K562 (cell line): ENCODE measurements at regions not wholly inside any gene's neighbourhood (a gene's known extent, or its start where the extent isn't known, plus 50 kb on each side); places are given as distances from the start of the nearest gene placed in this dataset.
A peak's percentile ranks its signal among the peaks of the same experiment; 100 is the strongest.

Experiments
- ATAC-seq: fragments of 200-7000 bp; cut with Tn5 transposase; 3 replicates; pipeline ENCODE4 v1.9.1; 2020; ENCODE audit warnings: moderate library complexity
- BruUV-seq: library from RNA; stranded (reverse); fragments of 400-500 nt; replicated peaks from 2 replicates; lab custom pipeline; 2021; lab: Mats Ljungman, UMichigan
- CTCF ChIA-PET: fragments of 300-600 bp; formaldehyde crosslinking; extraction: SDS; loops from one replicate; lab custom pipeline; 2021; ENCODE audit warnings: low intra/inter-chr PET ratio; lab: Yijun Ruan, JAX
- POLR2A ChIA-PET: fragments of 300-600, 350-650 bp; sonication (Branson Sonifier 250); formaldehyde crosslinking; extraction: SDS; loops from one replicate; lab custom pipeline; 2021; ENCODE audit warnings: antibody characterized with exemption, inconsistent platforms; lab: Yijun Ruan, JAX
- DNase-seq, 4 experiments: peaks; one replicate each; pipeline versions ENCODE4 v3.0.0 to v3.0.0-alpha.2; 2011 to 2018; ENCODE audit warnings: low spot score in 3 of 4, mixed read lengths in 3 of 4; ENCODE audit errors: extremely low read depth in 1 of 4
- FAIRE-seq: peaks from 2 replicates; lab custom pipeline; 2011; peaks lifted over from hg19 to GRCh38; lab: Jason Lieb, UNC
- H2AFZ ChIP-seq: 2 replicates; pipeline ENCODE4 v1.6.0; 2011; ENCODE audit warnings: low read depth, low read length, control low read depth, inconsistent platforms
- H3K27ac ChIP-seq: fragments of 200-600 bp; 3 replicates; pipeline ENCODE4 v1.8.0; 2011; ENCODE audit warnings: low read depth, mild to moderate bottlenecking, control low read depth, inconsistent platforms, low read length, moderate library complexity, mixed read lengths; ENCODE audit errors: extremely low read depth
- H3K27me3 ChIP-seq, 2 experiments: fragments of 300-600 bp in 1 of 2; 2 replicates in 1 of 2; 3 replicates in 1 of 2; pipeline versions ENCODE4 v1.6.0 to v1.8.0; 2011; ENCODE audit warnings: inconsistent platforms in 2 of 2, low read length in 2 of 2, mild to moderate bottlenecking in 1 of 2, mixed read lengths in 1 of 2, moderate library complexity in 1 of 2; ENCODE audit not compliant: control insufficient read depth in 2 of 2, insufficient read depth in 2 of 2
- H3K36me3 ChIP-seq: fragments of 300-600 bp; 3 replicates; pipeline ENCODE4 v1.8.0; 2011; ENCODE audit warnings: mild to moderate bottlenecking, low read length, inconsistent platforms; ENCODE audit not compliant: control insufficient read depth, insufficient read depth
- H3K4me1 ChIP-seq, 2 experiments: fragments of 200-600 bp in 1 of 2; replicated peaks in 1 of 2; 2 replicates in 1 of 2; 3 replicates in 1 of 2; pipeline versions ENCODE4 v1.5.1 to v1.8.0; 2011; ENCODE audit warnings: inconsistent platforms in 2 of 2, low read length in 2 of 2, mild to moderate bottlenecking in 1 of 2, mixed read lengths in 1 of 2, moderate library complexity in 1 of 2; ENCODE audit not compliant: control insufficient read depth in 2 of 2, insufficient read depth in 2 of 2
- H3K4me2 ChIP-seq: 2 replicates; pipeline ENCODE4 v1.6.1; 2011; ENCODE audit warnings: low read length, control low read depth, inconsistent platforms, mixed read lengths; ENCODE audit not compliant: insufficient read depth
- H3K4me3 ChIP-seq: fragments of 200-600 bp; sonication (generic), shearing (Covaris generic); 2 replicates; pipeline ENCODE4 v1.5.1; 2016; ENCODE audit warnings: control low read depth, inconsistent platforms
- H3K79me2 ChIP-seq: fragments of 200-600 bp; 3 replicates; pipeline ENCODE4 v1.8.0; 2011; ENCODE audit warnings: low read length, inconsistent platforms; ENCODE audit not compliant: control insufficient read depth, insufficient read depth
- H3K9ac ChIP-seq, 2 experiments: 2 replicates each; pipeline versions ENCODE4 v1.6.0 to v1.6.1; 2011; ENCODE audit warnings: low read depth in 2 of 2, low read length in 2 of 2, control low read depth in 1 of 2, inconsistent platforms in 1 of 2, mild to moderate bottlenecking in 1 of 2, mixed read lengths in 1 of 2; ENCODE audit not compliant: insufficient read depth in 1 of 2
- H3K9me1 ChIP-seq: one replicate; pipeline ENCODE4 v1.6.0; 2011; ENCODE audit warnings: inconsistent platforms, mild to moderate bottlenecking, low read length, moderate library complexity; ENCODE audit not compliant: control insufficient read depth, insufficient read depth
- H3K9me3 ChIP-seq: replicated peaks from 2 replicates; pipeline ENCODE4 v1.5.1; 2011; ENCODE audit warnings: low read depth, low read length, inconsistent platforms; ENCODE audit not compliant: control insufficient read depth, insufficient read depth
- H4K20me1 ChIP-seq: replicated peaks from 2 replicates; pipeline ENCODE4 v1.6.1; 2011; ENCODE audit warnings: low read length, inconsistent platforms, mixed read lengths; ENCODE audit not compliant: control insufficient read depth, insufficient read depth
- E2F1 ChIP-seq: sonication (generic); formaldehyde crosslinking; IDR thresholded peaks from 2 replicates; pipeline ENCODE4 v1.8.1; 2023; ENCODE audit warnings: mild to moderate bottlenecking, missing genetic modification reagents, moderate library complexity
- E2F3 ChIP-seq: fragments of 250-450 bp; sonication (Bioruptor Pico); IDR thresholded peaks from 2 replicates; pipeline ENCODE4 v1.4.0; 2020; ENCODE audit warnings: mild to moderate bottlenecking
- FOXK2 ChIP-seq, 2 experiments: fragments of 450-650 bp; IDR thresholded peaks in 1 of 2; conservative IDR thresholded peaks in 1 of 2; 2 replicates each; pipeline ENCODE4 v1.6.1; 2016; ENCODE audit warnings: low read depth in 2 of 2, mild to moderate bottlenecking in 1 of 2
- KHSRP ChIP-seq: fragments of 450-650 bp; IDR thresholded peaks from 2 replicates; pipeline ENCODE4 v1.6.1; 2017
- MYNN ChIP-seq, 2 experiments: sonication (generic); formaldehyde crosslinking in 1 of 2; IDR thresholded peaks; 2 replicates each; pipeline versions ENCODE4 v1.5.0 to v1.6.1; 2016 to 2020; ENCODE audit warnings: antibody characterized with exemption in 1 of 2, missing genetic modification reagents in 1 of 2
- PHF20 ChIP-seq: fragments of 450-650 bp; IDR thresholded peaks from 2 replicates; pipeline ENCODE4 v1.6.1; 2018; ENCODE audit not compliant: partially characterized antibody
- PHF21A ChIP-seq: fragments of 450-650 bp; IDR thresholded peaks from 2 replicates; pipeline ENCODE4 v1.6.1; 2017; ENCODE audit warnings: low read depth, borderline replicate concordance
- ZBTB9 ChIP-seq: fragments of 450-650 bp; formaldehyde crosslinking; IDR thresholded peaks from 2 replicates; pipeline ENCODE4 v1.4.0; 2020; ENCODE audit warnings: mild to moderate bottlenecking, moderate library complexity
- ZNF76 ChIP-seq: fragments of 250-450 bp; sonication (Bioruptor Pico); IDR thresholded peaks from 2 replicates; pipeline ENCODE4 v1.4.0; 2020; ENCODE audit warnings: mild to moderate bottlenecking, moderate library complexity, borderline replicate concordance
- ZSCAN29 ChIP-seq: fragments of 450-650 bp; IDR thresholded peaks from 2 replicates; pipeline ENCODE4 v1.6.1; 2017
- WGBS: fragments of 100-300 bp; shearing (Covaris generic); methylation state at CpG from one replicate; pipeline ENCODE4 v1.1.6; 2016; ENCODE audit warnings: low coverage, mixed read lengths; ENCODE audit not compliant: insufficient coverage; ENCODE audit errors: missing lambda C conversion rate; 5-methylcytosine and 5-hydroxymethylcytosine counted together
- in situ Hi-C: fragments of 300-500 bp; cut with MboI; formaldehyde crosslinking; loops from 4 replicates; pipeline ENCODE4 v1.15.0; 2018; ENCODE audit warnings: inconsistent platforms, mixed read lengths
- intact Hi-C: fragments of 100-400 bp; cut with micrococcal nuclease; formaldehyde crosslinking; loops from 2 replicates; pipeline ENCODE4 v1.14.2; 2022
- TF ChIP-seq, protein P1 (sequence below), 3 experiments: fragments of 200-800 bp in 1 of 3; fragments of 250-450 bp in 1 of 3; fragments of 450-650 bp in 1 of 3; sonication (Bioruptor Pico) in 1 of 3; sonication (Bioruptor generic) in 1 of 3; formaldehyde crosslinking in 1 of 3; IDR thresholded peaks; 2 replicates each; pipeline versions ENCODE4 v1.6.1 to v1.8.0; 2016 to 2022; ENCODE audit warnings: mild to moderate bottlenecking in 2 of 3, missing genetic modification characterization in 2 of 3, missing compliant biosample characterization in 1 of 3, moderate library complexity in 1 of 3

DNA sequence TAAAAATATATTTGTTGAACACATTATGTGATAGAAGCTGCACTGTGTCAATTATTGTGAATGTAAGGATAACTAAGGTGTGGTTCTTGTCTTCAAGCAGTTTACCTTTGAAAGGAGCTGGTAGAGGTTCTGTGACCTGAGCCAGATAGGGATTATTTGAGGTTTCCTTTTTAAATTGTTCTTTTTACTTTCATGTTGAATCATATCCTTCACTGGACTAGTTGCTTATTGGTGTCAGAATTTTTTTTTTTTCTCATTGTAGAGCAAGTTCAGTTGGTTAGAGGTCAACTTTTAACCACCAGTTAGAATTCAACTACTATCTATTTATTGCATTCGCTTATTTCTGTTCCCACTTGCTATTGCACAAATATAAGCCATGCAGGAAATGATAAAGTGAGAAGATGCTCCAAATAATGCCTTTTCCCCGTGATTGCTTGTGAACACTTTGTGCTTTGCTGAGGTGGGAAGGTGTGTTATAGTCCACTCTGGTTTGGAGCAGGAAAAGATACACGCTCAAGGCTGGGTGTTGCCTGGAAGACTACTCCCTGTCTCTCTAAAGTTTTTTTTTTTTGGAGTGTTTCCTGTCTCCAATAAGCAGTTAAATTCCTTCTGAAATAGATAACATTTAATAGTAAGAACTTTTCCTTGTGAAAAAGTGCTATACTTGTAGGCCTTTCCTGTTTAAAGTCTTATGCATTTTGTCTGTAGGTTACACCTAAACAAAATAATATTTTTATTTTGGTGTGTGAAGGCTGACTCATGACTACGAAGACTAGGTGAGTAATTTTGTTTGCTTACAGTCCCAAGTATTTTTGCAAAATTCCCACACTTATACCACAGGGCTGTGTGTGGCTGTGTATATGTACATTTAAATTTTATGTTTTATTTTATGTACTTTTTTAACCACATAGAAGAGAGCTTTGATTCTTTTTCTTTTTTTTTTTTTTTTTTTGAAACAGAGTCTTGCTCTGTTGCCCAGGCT lies 83.8 kb upstream of the LCORL start:
- CTCF ChIA-PET = no interaction called here
- intact Hi-C loops = no loop called here
- TF ChIP-seq ZBTB9 (no peak), KHSRP (no peak), E2F1 (CRISPR knock-in tag) (no peak), PHF20 (no peak), E2F3 (CRISPR knock-in tag) (no peak), MYNN (IDR thresholded peaks at IDR 0.05) (no peak), MYNN (CRISPR knock-in tag; IDR thresholded peaks at IDR 0.05) (no peak), ZSCAN29 (no peak), PHF21A (no peak), FOXK2 (conservative IDR thresholded peaks at IDR 0.05 in 1 of 2, IDR thresholded peaks at IDR 0.05 in 1 of 2; ENCODE audit: low read depth in 2 of 2) (no peak), ZNF76 (CRISPR knock-in tag) (no peak)
- TF ChIP-seq, protein P1, sequence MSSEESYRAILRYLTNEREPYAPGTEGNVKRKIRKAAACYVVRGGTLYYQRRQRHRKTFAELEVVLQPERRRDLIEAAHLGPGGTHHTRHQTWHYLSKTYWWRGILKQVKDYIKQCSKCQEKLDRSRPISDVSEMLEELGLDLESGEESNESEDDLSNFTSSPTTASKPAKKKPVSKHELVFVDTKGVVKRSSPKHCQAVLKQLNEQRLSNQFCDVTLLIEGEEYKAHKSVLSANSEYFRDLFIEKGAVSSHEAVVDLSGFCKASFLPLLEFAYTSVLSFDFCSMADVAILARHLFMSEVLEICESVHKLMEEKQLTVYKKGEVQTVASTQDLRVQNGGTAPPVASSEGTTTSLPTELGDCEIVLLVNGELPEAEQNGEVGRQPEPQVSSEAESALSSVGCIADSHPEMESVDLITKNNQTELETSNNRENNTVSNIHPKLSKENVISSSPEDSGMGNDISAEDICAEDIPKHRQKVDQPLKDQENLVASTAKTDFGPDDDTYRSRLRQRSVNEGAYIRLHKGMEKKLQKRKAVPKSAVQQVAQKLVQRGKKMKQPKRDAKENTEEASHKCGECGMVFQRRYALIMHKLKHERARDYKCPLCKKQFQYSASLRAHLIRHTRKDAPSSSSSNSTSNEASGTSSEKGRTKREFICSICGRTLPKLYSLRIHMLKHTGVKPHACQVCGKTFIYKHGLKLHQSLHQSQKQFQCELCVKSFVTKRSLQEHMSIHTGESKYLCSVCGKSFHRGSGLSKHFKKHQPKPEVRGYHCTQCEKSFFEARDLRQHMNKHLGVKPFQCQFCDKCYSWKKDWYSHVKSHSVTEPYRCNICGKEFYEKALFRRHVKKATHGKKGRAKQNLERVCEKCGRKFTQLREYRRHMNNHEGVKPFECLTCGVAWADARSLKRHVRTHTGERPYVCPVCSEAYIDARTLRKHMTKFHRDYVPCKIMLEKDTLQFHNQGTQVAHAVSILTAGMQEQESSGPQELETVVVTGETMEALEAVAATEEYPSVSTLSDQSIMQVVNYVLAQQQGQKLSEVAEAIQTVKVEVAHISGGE (CRISPR knock-in tag; IDR thresholded peaks at IDR 0.05) = no peak

More for the DNA sequence above, 83.8 kb upstream of the LCORL start:
- Histone ChIP-seq H3K27ac (no peak overlapping the region), H3K4me3 (no peak overlapping the region), H3K9ac (no peak overlapping the region), H3K79me2 (no peaks in the 10 kb centered on the region), H3K36me3 (no peaks in the 10 kb centered on the region), H3K4me1 (peaks cover 3 to 11% of the 10 kb centered on the region in 2 experiments; a peak in 2 of 5 replicates), H2AFZ (peak overlapping the region; percentile 48; the same call in 1 of the 2 replicates), H4K20me1 (no peaks in the 10 kb centered on the region), H3K9me1 (no peaks in the 10 kb centered on the region), H3K9me3 (no peaks in the 10 kb centered on the region), H3K27me3 (no peaks in the 10 kb centered on the region), H3K4me2 (no peak overlapping the region)
- DNase-seq (no peak), FAIRE-seq (no peak), ATAC-seq (no peak)
- in situ Hi-C loops = no loop called here
- BruUV-seq = no TSS peak
- WGBS = 30% methylated on average over 4 of the region's 4 CpGs
- POLR2A ChIA-PET = no interaction called here
